ENCODE measurements at regions not wholly inside any gene's neighbourhood (a gene's known extent, or its start where the extent isn't known, plus 50 kb on each side); places are given as distances from the start of the nearest gene placed in this dataset.

GRCh38 chr5:66516550-66516949, 79.6 kb upstream of the MAST4 start:
- intact Hi-C loops (cut with DNase I) = no loop called here
- H3K9me3 ChIP-seq (ENCODE audit: control insufficient read depth in 2 of 3, insufficient read depth in 1 of 3, low read length in 3 of 3) = peaks cover 0 to 15% (median 8%) of the 10 kb centered on the region in 3 donors
- H3K4me1 ChIP-seq (ENCODE audit: control insufficient read depth in 2 of 3, insufficient read depth in 2 of 3, low read depth in 1 of 3, low read length in 3 of 3) = no peaks in the 10 kb centered on the region
- FAIRE-seq (no peak), DNase-seq (no peak)
- H3K27ac ChIP-seq (ENCODE audit: low read depth in 2 of 2, low read length in 2 of 2) = no peak overlapping the region
- TF ChIP-seq, protein P1, sequence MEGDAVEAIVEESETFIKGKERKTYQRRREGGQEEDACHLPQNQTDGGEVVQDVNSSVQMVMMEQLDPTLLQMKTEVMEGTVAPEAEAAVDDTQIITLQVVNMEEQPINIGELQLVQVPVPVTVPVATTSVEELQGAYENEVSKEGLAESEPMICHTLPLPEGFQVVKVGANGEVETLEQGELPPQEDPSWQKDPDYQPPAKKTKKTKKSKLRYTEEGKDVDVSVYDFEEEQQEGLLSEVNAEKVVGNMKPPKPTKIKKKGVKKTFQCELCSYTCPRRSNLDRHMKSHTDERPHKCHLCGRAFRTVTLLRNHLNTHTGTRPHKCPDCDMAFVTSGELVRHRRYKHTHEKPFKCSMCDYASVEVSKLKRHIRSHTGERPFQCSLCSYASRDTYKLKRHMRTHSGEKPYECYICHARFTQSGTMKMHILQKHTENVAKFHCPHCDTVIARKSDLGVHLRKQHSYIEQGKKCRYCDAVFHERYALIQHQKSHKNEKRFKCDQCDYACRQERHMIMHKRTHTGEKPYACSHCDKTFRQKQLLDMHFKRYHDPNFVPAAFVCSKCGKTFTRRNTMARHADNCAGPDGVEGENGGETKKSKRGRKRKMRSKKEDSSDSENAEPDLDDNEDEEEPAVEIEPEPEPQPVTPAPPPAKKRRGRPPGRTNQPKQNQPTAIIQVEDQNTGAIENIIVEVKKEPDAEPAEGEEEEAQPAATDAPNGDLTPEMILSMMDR (IDR thresholded peaks at IDR 0.05; ENCODE audit: borderline replicate concordance, extremely low read depth, insufficient read depth) = no peak
- no peaks in the 10 kb centered on the region for H3K27me3 ChIP-seq (ENCODE audit: control insufficient read depth, insufficient read depth, low read length)
- H3K36me3 ChIP-seq (ENCODE audit: control insufficient read depth in 2 of 3, insufficient read depth in 3 of 3, low read length in 3 of 3) = no peaks in the 10 kb centered on the region
- no peak overlapping the region for H3K4me3 ChIP-seq (ENCODE audit: low read length in 3 of 3)
- no peak overlapping the region for H3K9ac ChIP-seq (ENCODE audit: low read length in 3 of 3)

GRCh38 chr5:66517351-66517750, 78.8 kb upstream of the MAST4 start:
- no peak overlapping the region for H3K9ac ChIP-seq (ENCODE audit: low read length in 3 of 3)
- TF ChIP-seq, protein P1 (IDR thresholded peaks at IDR 0.05; ENCODE audit: borderline replicate concordance, extremely low read depth, insufficient read depth) = no peak
- no peaks in the 10 kb centered on the region for H3K4me1 ChIP-seq (ENCODE audit: control insufficient read depth in 2 of 3, insufficient read depth in 2 of 3, low read depth in 1 of 3, low read length in 3 of 3)
- DNase-seq (no peak), FAIRE-seq (no peak)
- H3K36me3 ChIP-seq (ENCODE audit: control insufficient read depth in 2 of 3, insufficient read depth in 3 of 3, low read length in 3 of 3) = no peaks in the 10 kb centered on the region
- intact Hi-C loops (cut with DNase I) = no loop called here
- no peak overlapping the region for H3K27ac ChIP-seq (ENCODE audit: low read depth in 2 of 2, low read length in 2 of 2)
- peaks cover 0 to 15% (median 8%) of the 10 kb centered on the region in 3 donors for H3K9me3 ChIP-seq (ENCODE audit: control insufficient read depth in 2 of 3, insufficient read depth in 1 of 3, low read length in 3 of 3)
- H3K4me3 ChIP-seq (ENCODE audit: low read length in 3 of 3) = no peak overlapping the region
- no peaks in the 10 kb centered on the region for H3K27me3 ChIP-seq (ENCODE audit: control insufficient read depth, insufficient read depth, low read length)

GRCh38 chr5:66518052-66518451, 78.1 kb upstream of the MAST4 start:
- Histone ChIP-seq H3K4me1 (ENCODE audit: control insufficient read depth in 2 of 3, insufficient read depth in 2 of 3, low read depth in 1 of 3, low read length in 3 of 3) (no peaks in the 10 kb centered on the region), H3K9me3 (ENCODE audit: control insufficient read depth in 2 of 3, insufficient read depth in 1 of 3, low read length in 3 of 3) (peaks cover 0 to 15% (median 8%) of the 10 kb centered on the region in 3 donors), H3K27ac (ENCODE audit: low read depth in 2 of 2, low read length in 2 of 2) (no peak overlapping the region), H3K36me3 (ENCODE audit: control insufficient read depth in 2 of 3, insufficient read depth in 3 of 3, low read length in 3 of 3) (no peaks in the 10 kb centered on the region), H3K4me3 (ENCODE audit: low read length in 3 of 3) (no peak overlapping the region), H3K27me3 (ENCODE audit: control insufficient read depth, insufficient read depth, low read length) (no peaks in the 10 kb centered on the region), H3K9ac (ENCODE audit: low read length in 3 of 3) (no peak overlapping the region)
- TF ChIP-seq, protein P1 (IDR thresholded peaks at IDR 0.05; ENCODE audit: borderline replicate concordance, extremely low read depth, insufficient read depth) = no peak
- intact Hi-C loops (cut with DNase I) = no loop called here
- DNase-seq (no peak), FAIRE-seq (no peak)

GRCh38 chr5:66518753-66519152, 77.4 kb upstream of the MAST4 start:
- FAIRE-seq = no peak
- Histone ChIP-seq H3K4me3 (ENCODE audit: low read length in 3 of 3) (peak overlapping the region in 1 of 3 donors; percentile 7), H3K27me3 (ENCODE audit: control insufficient read depth, insufficient read depth, low read length) (no peaks in the 10 kb centered on the region), H3K4me1 (ENCODE audit: control insufficient read depth in 2 of 3, insufficient read depth in 2 of 3, low read depth in 1 of 3, low read length in 3 of 3) (no peaks in the 10 kb centered on the region), H3K27ac (ENCODE audit: low read depth in 2 of 2, low read length in 2 of 2) (no peak overlapping the region), H3K36me3 (ENCODE audit: control insufficient read depth in 2 of 3, insufficient read depth in 3 of 3, low read length in 3 of 3) (no peaks in the 10 kb centered on the region), H3K9ac (ENCODE audit: low read length in 3 of 3) (no peak overlapping the region), H3K9me3 (ENCODE audit: control insufficient read depth in 2 of 3, insufficient read depth in 1 of 3, low read length in 3 of 3) (peaks cover 0 to 15% (median 8%) of the 10 kb centered on the region in 3 donors)
- intact Hi-C loops (cut with DNase I) = no loop called here
- TF ChIP-seq, protein P1 (IDR thresholded peaks at IDR 0.05; ENCODE audit: borderline replicate concordance, extremely low read depth, insufficient read depth) = no peak
- DNase-seq = peak in 1 of 5 donors; percentile 40
